GM23338 (cell line): ENCODE measurements at regions not wholly inside any gene's neighbourhood (a gene's known extent, or its start where the extent isn't known, plus 50 kb on each side); places are given as distances from the start of the nearest gene placed in this dataset.

ENCODE experiments used
- ATAC-seq: fragments of 200-7000 bp; cut with Tn5 transposase; 3 replicates; pipeline ENCODE4 v1.9.1; 2020
- DNase-seq: peaks from one replicate; pipeline ENCODE4 v3.0.0-alpha.2; 2015; ENCODE audit warnings: low spot score
- H2AFZ ChIP-seq: fragments of 200-600 bp; sonication (generic); 2 replicates; pipeline ENCODE4 v1.8.0; 2016; ENCODE audit warnings: antibody characterized with exemption, mild to moderate bottlenecking, moderate library complexity
- H3F3A ChIP-seq: fragments of 200-600 bp; sonication (generic); replicated peaks from 2 replicates; pipeline ENCODE4 v1.8.0; 2017; ENCODE audit warnings: antibody characterized with exemption, mixed run types, low read depth
- H3K27ac ChIP-seq: fragments of 200-600 bp; sonication (generic); 2 replicates; pipeline ENCODE4 v1.6.1; 2016; ENCODE audit warnings: low read depth
- H3K27me3 ChIP-seq: fragments of 200-600 bp; sonication (generic); 2 replicates; pipeline ENCODE4 v1.8.0; 2016; ENCODE audit warnings: mild to moderate bottlenecking, mixed run types, moderate library complexity; ENCODE audit not compliant: insufficient read depth
- H3K36me3 ChIP-seq: fragments of 200-600 bp; sonication (generic); 2 replicates; pipeline ENCODE4 v1.8.0; 2016; ENCODE audit warnings: mild to moderate bottlenecking; ENCODE audit not compliant: insufficient read depth
- H3K4me1 ChIP-seq: fragments of 200-600 bp; sonication (generic); 2 replicates; pipeline ENCODE4 v1.8.0; 2016; ENCODE audit warnings: mild to moderate bottlenecking, moderate library complexity; ENCODE audit not compliant: insufficient read depth
- H3K4me2 ChIP-seq: fragments of 200-600 bp; sonication (generic); 2 replicates; pipeline ENCODE4 v1.7.1; 2017; ENCODE audit warnings: mixed run types
- H3K4me3 ChIP-seq: fragments of 200-600 bp; sonication (generic); 2 replicates; pipeline ENCODE4 v1.6.1; 2016; ENCODE audit warnings: mixed run types
- H3K79me2 ChIP-seq: fragments of 200-600 bp; sonication (generic); replicated peaks from 2 replicates; pipeline ENCODE4 v1.8.0; 2017; ENCODE audit warnings: mild to moderate bottlenecking; ENCODE audit not compliant: insufficient read depth
- H3K9me2 ChIP-seq: fragments of 200-600 bp; sonication (generic); 2 replicates; pipeline ENCODE4 v1.8.0; 2017; ENCODE audit not compliant: insufficient read depth
- H4K20me1 ChIP-seq: fragments of 200-600 bp; sonication (generic); replicated peaks from 2 replicates; pipeline ENCODE4 v1.8.0; 2017; ENCODE audit warnings: mild to moderate bottlenecking; ENCODE audit not compliant: insufficient read depth
- H3K27ac Mint-ChIP-seq: 2 replicates; pipeline ENCODE4 v1.8.0; 2020; ENCODE audit warnings: inconsistent platforms, mild to moderate bottlenecking, moderate library complexity, mixed read lengths
- H3K27me3 Mint-ChIP-seq: 3 replicates; pipeline ENCODE4 v1.8.0; 2022; ENCODE audit warnings: low read depth, mild to moderate bottlenecking, moderate library complexity, mixed read lengths, inconsistent platforms; ENCODE audit not compliant: insufficient read depth, poor library complexity
- H3K36me3 Mint-ChIP-seq: 3 replicates; pipeline ENCODE4 v1.8.0; 2021; ENCODE audit warnings: low read depth, mild to moderate bottlenecking, inconsistent platforms, moderate library complexity, mixed read lengths
- H3K4me1 Mint-ChIP-seq: 3 replicates; pipeline ENCODE4 v1.8.0; 2020; ENCODE audit warnings: mild to moderate bottlenecking, inconsistent platforms, mixed read lengths
- H3K4me3 Mint-ChIP-seq: 3 replicates; pipeline ENCODE4 v1.8.0; 2021; ENCODE audit warnings: moderate library complexity, mild to moderate bottlenecking, inconsistent platforms, mixed read lengths
- H3K9me3 Mint-ChIP-seq: 3 replicates; pipeline ENCODE4 v1.8.0; 2020; ENCODE audit warnings: moderate library complexity, mild to moderate bottlenecking, inconsistent platforms, mixed read lengths
- EZH2phosphoT487 ChIP-seq: fragments of 200-600 bp; sonication (generic); IDR thresholded peaks from one replicate; pipeline ENCODE4 v1.8.1; 2018; ENCODE audit warnings: antibody characterized with exemption; ENCODE audit not compliant: unreplicated experiment
- ZNF114 ChIP-seq: fragments of 250-450 bp; sonication (Bioruptor Pico); IDR thresholded peaks from 2 replicates; pipeline ENCODE4 v1.5.0; 2020; ENCODE audit warnings: mild to moderate bottlenecking, moderate library complexity
- ZNF331 ChIP-seq: fragments of 250-450 bp; sonication (Bioruptor Pico); IDR thresholded peaks from 2 replicates; pipeline ENCODE4 v1.5.0; 2020; ENCODE audit warnings: low read depth, mild to moderate bottlenecking, moderate library complexity
- TF ChIP-seq, protein P1 (sequence below), 2 experiments: fragments of 200-600 bp in 1 of 2; sonication (generic) in 1 of 2; conservative IDR thresholded peaks; 2 replicates each; pipeline versions ENCODE4 v1.5.1 to v1.6.1; 2016 to 2017; ENCODE audit warnings: antibody characterized with exemption in 2 of 2, low read depth in 2 of 2, mild to moderate bottlenecking in 2 of 2, moderate library complexity in 1 of 2
- TF ChIP-seq, protein P2 (sequence below): IDR thresholded peaks from one replicate; pipeline ENCODE4 v1.6.1; 2018; ENCODE audit warnings: antibody characterized with exemption; ENCODE audit not compliant: unreplicated experiment
- TF ChIP-seq, protein P3 (sequence below): fragments of 250-450 bp; sonication (Bioruptor Pico); IDR thresholded peaks from 2 replicates; pipeline ENCODE4 v1.5.0; 2020; ENCODE audit warnings: mild to moderate bottlenecking, moderate library complexity

GRCh38 chr20:24838546-24839535, 110.2 kb upstream of the CST7 start:
- Histone ChIP-seq H3K9me2 (peaks cover 8% of the 10 kb centered on the region; the same call in 1 of the 2 replicates), H2AFZ (no peak overlapping the region), H3K27me3 (no peaks in the 10 kb centered on the region), H3F3A (no peaks in the 10 kb centered on the region), H3K4me1 (no peaks in the 10 kb centered on the region), H3K79me2 (no peaks in the 10 kb centered on the region), H3K4me3 (no peak overlapping the region), H3K27ac (no peak overlapping the region), H3K36me3 (no peaks in the 10 kb centered on the region), H4K20me1 (no peaks in the 10 kb centered on the region), H3K4me2 (no peak overlapping the region)
- ATAC-seq (no peak), DNase-seq (no peak)
- Mint-ChIP-seq H3K27ac (no peak overlapping the region), H3K4me1 (peaks cover 9% of the 10 kb centered on the region; the same call in 1 of the 3 replicates), H3K4me3 (no peak overlapping the region), H3K9me3 (0 out of 3 replicates have a peak, but pooled peaks cover 2% of the 10 kb centered on the region), H3K27me3 (peaks cover 3% of the 10 kb centered on the region), H3K36me3 (no peaks in the 10 kb centered on the region)
- TF ChIP-seq ZNF331 (CRISPR knock-in tag) = no peak
- no peak for TF ChIP-seq EZH2phosphoT487
- TF ChIP-seq, protein P1, sequence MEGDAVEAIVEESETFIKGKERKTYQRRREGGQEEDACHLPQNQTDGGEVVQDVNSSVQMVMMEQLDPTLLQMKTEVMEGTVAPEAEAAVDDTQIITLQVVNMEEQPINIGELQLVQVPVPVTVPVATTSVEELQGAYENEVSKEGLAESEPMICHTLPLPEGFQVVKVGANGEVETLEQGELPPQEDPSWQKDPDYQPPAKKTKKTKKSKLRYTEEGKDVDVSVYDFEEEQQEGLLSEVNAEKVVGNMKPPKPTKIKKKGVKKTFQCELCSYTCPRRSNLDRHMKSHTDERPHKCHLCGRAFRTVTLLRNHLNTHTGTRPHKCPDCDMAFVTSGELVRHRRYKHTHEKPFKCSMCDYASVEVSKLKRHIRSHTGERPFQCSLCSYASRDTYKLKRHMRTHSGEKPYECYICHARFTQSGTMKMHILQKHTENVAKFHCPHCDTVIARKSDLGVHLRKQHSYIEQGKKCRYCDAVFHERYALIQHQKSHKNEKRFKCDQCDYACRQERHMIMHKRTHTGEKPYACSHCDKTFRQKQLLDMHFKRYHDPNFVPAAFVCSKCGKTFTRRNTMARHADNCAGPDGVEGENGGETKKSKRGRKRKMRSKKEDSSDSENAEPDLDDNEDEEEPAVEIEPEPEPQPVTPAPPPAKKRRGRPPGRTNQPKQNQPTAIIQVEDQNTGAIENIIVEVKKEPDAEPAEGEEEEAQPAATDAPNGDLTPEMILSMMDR (conservative IDR thresholded peaks at IDR 0.05; ENCODE audit: low read depth in 2 of 2) = no peak
- no peak for TF ChIP-seq ZNF114 (CRISPR knock-in tag)
- TF ChIP-seq, protein P2, sequence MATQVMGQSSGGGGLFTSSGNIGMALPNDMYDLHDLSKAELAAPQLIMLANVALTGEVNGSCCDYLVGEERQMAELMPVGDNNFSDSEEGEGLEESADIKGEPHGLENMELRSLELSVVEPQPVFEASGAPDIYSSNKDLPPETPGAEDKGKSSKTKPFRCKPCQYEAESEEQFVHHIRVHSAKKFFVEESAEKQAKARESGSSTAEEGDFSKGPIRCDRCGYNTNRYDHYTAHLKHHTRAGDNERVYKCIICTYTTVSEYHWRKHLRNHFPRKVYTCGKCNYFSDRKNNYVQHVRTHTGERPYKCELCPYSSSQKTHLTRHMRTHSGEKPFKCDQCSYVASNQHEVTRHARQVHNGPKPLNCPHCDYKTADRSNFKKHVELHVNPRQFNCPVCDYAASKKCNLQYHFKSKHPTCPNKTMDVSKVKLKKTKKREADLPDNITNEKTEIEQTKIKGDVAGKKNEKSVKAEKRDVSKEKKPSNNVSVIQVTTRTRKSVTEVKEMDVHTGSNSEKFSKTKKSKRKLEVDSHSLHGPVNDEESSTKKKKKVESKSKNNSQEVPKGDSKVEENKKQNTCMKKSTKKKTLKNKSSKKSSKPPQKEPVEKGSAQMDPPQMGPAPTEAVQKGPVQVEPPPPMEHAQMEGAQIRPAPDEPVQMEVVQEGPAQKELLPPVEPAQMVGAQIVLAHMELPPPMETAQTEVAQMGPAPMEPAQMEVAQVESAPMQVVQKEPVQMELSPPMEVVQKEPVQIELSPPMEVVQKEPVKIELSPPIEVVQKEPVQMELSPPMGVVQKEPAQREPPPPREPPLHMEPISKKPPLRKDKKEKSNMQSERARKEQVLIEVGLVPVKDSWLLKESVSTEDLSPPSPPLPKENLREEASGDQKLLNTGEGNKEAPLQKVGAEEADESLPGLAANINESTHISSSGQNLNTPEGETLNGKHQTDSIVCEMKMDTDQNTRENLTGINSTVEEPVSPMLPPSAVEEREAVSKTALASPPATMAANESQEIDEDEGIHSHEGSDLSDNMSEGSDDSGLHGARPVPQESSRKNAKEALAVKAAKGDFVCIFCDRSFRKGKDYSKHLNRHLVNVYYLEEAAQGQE = no peak
- TF ChIP-seq, protein P3, sequence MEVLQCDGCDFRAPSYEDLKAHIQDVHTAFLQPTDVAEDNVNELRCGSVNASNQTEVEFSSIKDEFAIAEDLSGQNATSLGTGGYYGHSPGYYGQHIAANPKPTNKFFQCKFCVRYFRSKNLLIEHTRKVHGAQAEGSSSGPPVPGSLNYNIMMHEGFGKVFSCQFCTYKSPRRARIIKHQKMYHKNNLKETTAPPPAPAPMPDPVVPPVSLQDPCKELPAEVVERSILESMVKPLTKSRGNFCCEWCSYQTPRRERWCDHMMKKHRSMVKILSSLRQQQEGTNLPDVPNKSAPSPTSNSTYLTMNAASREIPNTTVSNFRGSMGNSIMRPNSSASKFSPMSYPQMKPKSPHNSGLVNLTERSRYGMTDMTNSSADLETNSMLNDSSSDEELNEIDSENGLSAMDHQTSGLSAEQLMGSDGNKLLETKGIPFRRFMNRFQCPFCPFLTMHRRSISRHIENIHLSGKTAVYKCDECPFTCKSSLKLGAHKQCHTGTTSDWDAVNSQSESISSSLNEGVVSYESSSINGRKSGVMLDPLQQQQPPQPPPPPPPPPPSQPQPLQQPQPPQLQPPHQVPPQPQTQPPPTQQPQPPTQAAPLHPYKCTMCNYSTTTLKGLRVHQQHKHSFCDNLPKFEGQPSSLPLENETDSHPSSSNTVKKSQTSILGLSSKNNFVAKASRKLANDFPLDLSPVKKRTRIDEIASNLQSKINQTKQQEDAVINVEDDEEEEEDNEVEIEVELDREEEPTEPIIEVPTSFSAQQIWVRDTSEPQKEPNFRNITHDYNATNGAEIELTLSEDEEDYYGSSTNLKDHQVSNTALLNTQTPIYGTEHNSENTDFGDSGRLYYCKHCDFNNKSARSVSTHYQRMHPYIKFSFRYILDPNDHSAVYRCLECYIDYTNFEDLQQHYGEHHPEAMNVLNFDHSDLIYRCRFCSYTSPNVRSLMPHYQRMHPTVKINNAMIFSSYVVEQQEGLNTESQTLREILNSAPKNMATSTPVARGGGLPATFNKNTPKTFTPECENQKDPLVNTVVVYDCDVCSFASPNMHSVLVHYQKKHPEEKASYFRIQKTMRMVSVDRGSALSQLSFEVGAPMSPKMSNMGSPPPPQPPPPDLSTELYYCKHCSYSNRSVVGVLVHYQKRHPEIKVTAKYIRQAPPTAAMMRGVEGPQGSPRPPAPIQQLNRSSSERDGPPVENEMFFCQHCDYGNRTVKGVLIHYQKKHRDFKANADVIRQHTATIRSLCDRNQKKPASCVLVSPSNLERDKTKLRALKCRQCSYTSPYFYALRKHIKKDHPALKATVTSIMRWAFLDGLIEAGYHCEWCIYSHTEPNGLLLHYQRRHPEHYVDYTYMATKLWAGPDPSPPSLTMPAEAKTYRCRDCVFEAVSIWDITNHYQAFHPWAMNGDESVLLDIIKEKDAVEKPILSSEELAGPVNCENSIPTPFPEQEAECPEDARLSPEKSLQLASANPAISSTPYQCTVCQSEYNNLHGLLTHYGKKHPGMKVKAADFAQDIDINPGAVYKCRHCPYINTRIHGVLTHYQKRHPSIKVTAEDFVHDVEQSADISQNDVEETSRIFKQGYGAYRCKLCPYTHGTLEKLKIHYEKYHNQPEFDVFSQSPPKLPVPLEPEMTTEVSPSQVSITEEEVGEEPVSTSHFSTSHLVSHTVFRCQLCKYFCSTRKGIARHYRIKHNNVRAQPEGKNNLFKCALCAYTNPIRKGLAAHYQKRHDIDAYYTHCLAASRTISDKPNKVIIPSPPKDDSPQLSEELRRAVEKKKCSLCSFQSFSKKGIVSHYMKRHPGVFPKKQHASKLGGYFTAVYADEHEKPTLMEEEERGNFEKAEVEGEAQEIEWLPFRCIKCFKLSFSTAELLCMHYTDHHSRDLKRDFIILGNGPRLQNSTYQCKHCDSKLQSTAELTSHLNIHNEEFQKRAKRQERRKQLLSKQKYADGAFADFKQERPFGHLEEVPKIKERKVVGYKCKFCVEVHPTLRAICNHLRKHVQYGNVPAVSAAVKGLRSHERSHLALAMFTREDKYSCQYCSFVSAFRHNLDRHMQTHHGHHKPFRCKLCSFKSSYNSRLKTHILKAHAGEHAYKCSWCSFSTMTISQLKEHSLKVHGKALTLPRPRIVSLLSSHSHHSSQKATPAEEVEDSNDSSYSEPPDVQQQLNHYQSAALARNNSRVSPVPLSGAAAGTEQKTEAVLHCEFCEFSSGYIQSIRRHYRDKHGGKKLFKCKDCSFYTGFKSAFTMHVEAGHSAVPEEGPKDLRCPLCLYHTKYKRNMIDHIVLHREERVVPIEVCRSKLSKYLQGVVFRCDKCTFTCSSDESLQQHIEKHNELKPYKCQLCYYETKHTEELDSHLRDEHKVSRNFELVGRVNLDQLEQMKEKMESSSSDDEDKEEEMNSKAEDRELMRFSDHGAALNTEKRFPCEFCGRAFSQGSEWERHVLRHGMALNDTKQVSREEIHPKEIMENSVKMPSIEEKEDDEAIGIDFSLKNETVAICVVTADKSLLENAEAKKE (CRISPR knock-in tag) = no peak
